NCI-H2171 treated with DMSO at 0.1 percent for 48 hours (cell line): ENCODE measurements at regions not wholly inside any gene's neighbourhood (a gene's known extent, or its start where the extent isn't known, plus 50 kb on each side); places are given as distances from the start of the nearest gene placed in this dataset.
"Not testable (repeated sequence)": the region's sequence is repeated elsewhere in the genome, so short reads cannot be mapped to it uniquely, and the experiment has no call there.

Experiments
- DNase-seq: peaks from one replicate; lab custom pipeline; 2025; lab: John Stamatoyannopoulos, UW

GRCh38 chr19:20292520-20292919 lies 125.5 kb downstream of the ZNF486 start:
- DNase-seq: not testable (repeated sequence)

GRCh38 chr19:20289186-20289585 lies 122.2 kb downstream of the ZNF486 start:
- no peak for DNase-seq

- no peak for DNase-seq
Measured at GRCh38 chr19:20287070-20287469, 120.1 kb downstream of the ZNF486 start.

- not testable (repeated sequence) for DNase-seq
Measured at GRCh38 chr19:20285876-20286275, 118.9 kb downstream of the ZNF486 start.

- DNase-seq: no peak
Measured at GRCh38 chr19:20279516-20279915, 112.5 kb downstream of the ZNF486 start.

GRCh38 chr19:20278342-20278741 lies 111.3 kb downstream of the ZNF486 start:
- DNase-seq: no peak

GRCh38 chr19:20276732-20277082 lies 109.7 kb downstream of the ZNF486 start:
- DNase-seq: not testable (repeated sequence)

GRCh38 chr19:20276011-20276731 lies 109.2 kb downstream of the ZNF486 start:
- DNase-seq: no peak

GRCh38 chr19:20273951-20274570 lies 107.0 kb downstream of the ZNF486 start:
- DNase-seq: no peak

- DNase-seq: peak; percentile 21
Measured at GRCh38 chr19:20273376-20273775, 106.4 kb downstream of the ZNF486 start.

GRCh38 chr19:20272627-20273010 lies 105.6 kb downstream of the ZNF486 start:
- not testable (repeated sequence) for DNase-seq

- not testable (repeated sequence) for DNase-seq
Measured at GRCh38 chr19:20271927-20272626, 105.1 kb downstream of the ZNF486 start.

- no peak for DNase-seq
Measured at GRCh38 chr19:20271215-20271926, 104.4 kb downstream of the ZNF486 start.

GRCh38 chr19:20269461-20269860 lies 102.4 kb downstream of the ZNF486 start:
- no peak for DNase-seq

- DNase-seq: not testable (repeated sequence)
Measured at GRCh38 chr19:20261513-20261912, 94.5 kb downstream of the ZNF486 start.

- not testable (repeated sequence) for DNase-seq
Measured at GRCh38 chr19:20260738-20261137, 93.7 kb downstream of the ZNF486 start.

- DNase-seq: no peak
Measured at GRCh38 chr19:20259615-20260014, 92.6 kb downstream of the ZNF486 start.

GRCh38 chr19:20256606-20257005 lies 89.6 kb downstream of the ZNF486 start:
- no peak for DNase-seq

GRCh38 chr19:20254121-20254520 lies 87.1 kb downstream of the ZNF486 start:
- DNase-seq: no peak

- DNase-seq: no peak
Measured at GRCh38 chr19:20252613-20253012, 85.6 kb downstream of the ZNF486 start.

GRCh38 chr19:20250627-20251026 lies 83.6 kb downstream of the ZNF486 start:
- DNase-seq: no peak

GRCh38 chr19:20250121-20250520 lies 83.1 kb downstream of the ZNF486 start:
- DNase-seq: no peak
